ENCODE measurements at regions not wholly inside any gene's neighbourhood (a gene's known extent, or its start where the extent isn't known, plus 50 kb on each side); places are given as distances from the start of the nearest gene placed in this dataset.

GRCh38 chr9:12874395-12874794, 99.6 kb downstream of the LURAP1L start:
- Histone ChIP-seq H3K27me3 (ENCODE audit: control insufficient read depth in 3 of 3, insufficient read depth in 3 of 3, low read length in 2 of 3) (no peaks in the 10 kb centered on the region), H3K9ac (ENCODE audit: insufficient read depth in 1 of 2, low read length in 2 of 2) (no peak overlapping the region), H3K9me3 (ENCODE audit: control insufficient read depth in 4 of 4, insufficient read depth in 3 of 4, low read length in 3 of 4) (peaks cover 0 to 2% (median 0%) of the 10 kb centered on the region in 4 donors), H3K4me1 (ENCODE audit: control insufficient read depth in 5 of 5, insufficient read depth in 5 of 5, low read length in 5 of 5) (peaks cover 0 to 5% (median 0%) of the 10 kb centered on the region in 5 donors), H3K36me3 (ENCODE audit: control insufficient read depth in 4 of 4, insufficient read depth in 4 of 4, low read length in 4 of 4) (no peaks in the 10 kb centered on the region), H3K27ac (ENCODE audit: low read depth in 1 of 2, low read length in 1 of 2) (no peak overlapping the region), H3K4me3 (no peak overlapping the region)
- ATAC-seq (ENCODE audit: insufficient read depth, low FRiP score): no peak
- DNase-seq: no peak
- TF ChIP-seq CTCF (IDR thresholded peaks at IDR 0.05; ENCODE audit: control extremely low read depth, extremely low read depth): no peak
- WGBS, 2 donors: 78 to 85% methylated on average over 3 of the region's 3 CpGs

GRCh38 chr9:12875191-12875590, 100.4 kb downstream of the LURAP1L start:
- peaks cover 0 to 5% (median 0%) of the 10 kb centered on the region in 5 donors for H3K4me1 ChIP-seq (ENCODE audit: control insufficient read depth in 5 of 5, insufficient read depth in 5 of 5, low read length in 5 of 5)
- ATAC-seq (ENCODE audit: insufficient read depth, low FRiP score): no peak

GRCh38 chr9:12876872-12877271, 102.1 kb downstream of the LURAP1L start:
- Histone ChIP-seq H3K4me3 (no peak overlapping the region), H3K27ac (ENCODE audit: low read depth in 1 of 2, low read length in 1 of 2) (peak overlapping the region in 1 of 2 donors; percentile 16), H3K27me3 (ENCODE audit: control insufficient read depth in 3 of 3, insufficient read depth in 3 of 3, low read length in 2 of 3) (no peaks in the 10 kb centered on the region), H3K4me1 (ENCODE audit: control insufficient read depth in 5 of 5, insufficient read depth in 5 of 5, low read length in 5 of 5) (peaks cover 0 to 18% (median 5%) of the 10 kb centered on the region in 5 donors), H3K9ac (ENCODE audit: insufficient read depth in 1 of 2, low read length in 2 of 2) (no peak overlapping the region), H3K9me3 (ENCODE audit: control insufficient read depth in 4 of 4, insufficient read depth in 3 of 4, low read length in 3 of 4) (peaks cover 0 to 1% (median 0%) of the 10 kb centered on the region in 4 donors), H3K36me3 (ENCODE audit: control insufficient read depth in 4 of 4, insufficient read depth in 4 of 4, low read length in 4 of 4) (no peaks in the 10 kb centered on the region)
- WGBS, 2 donors: 44 to 47% methylated on average over 2 of the region's 2 CpGs
- ATAC-seq (ENCODE audit: insufficient read depth, low FRiP score): no peak
- DNase-seq: no peak
- TF ChIP-seq CTCF (IDR thresholded peaks at IDR 0.05; ENCODE audit: control extremely low read depth, extremely low read depth): no peak

More at GRCh38 chr9:12875191-12875590, 100.4 kb downstream of the LURAP1L start:
- Histone ChIP-seq H3K9me3 (ENCODE audit: control insufficient read depth in 4 of 4, insufficient read depth in 3 of 4, low read length in 3 of 4) (peaks cover 0 to 2% (median 0%) of the 10 kb centered on the region in 4 donors), H3K4me3 (no peak overlapping the region), H3K27ac (ENCODE audit: low read depth in 1 of 2, low read length in 1 of 2) (no peak overlapping the region), H3K27me3 (ENCODE audit: control insufficient read depth in 3 of 3, insufficient read depth in 3 of 3, low read length in 2 of 3) (no peaks in the 10 kb centered on the region), H3K9ac (ENCODE audit: insufficient read depth in 1 of 2, low read length in 2 of 2) (no peak overlapping the region), H3K36me3 (ENCODE audit: control insufficient read depth in 4 of 4, insufficient read depth in 4 of 4, low read length in 4 of 4) (no peaks in the 10 kb centered on the region)
- no peak for TF ChIP-seq CTCF (IDR thresholded peaks at IDR 0.05; ENCODE audit: control extremely low read depth, extremely low read depth)
- DNase-seq: no peak

GRCh38 chr9:12878351-12878978, 103.6 kb downstream of the LURAP1L start:
- H3K9ac ChIP-seq (ENCODE audit: insufficient read depth in 1 of 2, low read length in 2 of 2): no peak overlapping the region

More at GRCh38 chr9:12878351-12878978, 103.6 kb downstream of the LURAP1L start:
- 40 to 42% methylated on average over 5 of the region's 5 CpGs for WGBS, 2 donors
- Histone ChIP-seq H3K27me3 (ENCODE audit: control insufficient read depth in 3 of 3, insufficient read depth in 3 of 3, low read length in 2 of 3) (no peaks in the 10 kb centered on the region), H3K4me1 (ENCODE audit: control insufficient read depth in 5 of 5, insufficient read depth in 5 of 5, low read length in 5 of 5) (peaks cover 0 to 26% (median 5%) of the 10 kb centered on the region in 5 donors), H3K9me3 (ENCODE audit: control insufficient read depth in 4 of 4, insufficient read depth in 3 of 4, low read length in 3 of 4) (no peaks in the 10 kb centered on the region), H3K27ac (ENCODE audit: low read depth in 1 of 2, low read length in 1 of 2) (no peak overlapping the region), H3K36me3 (ENCODE audit: control insufficient read depth in 4 of 4, insufficient read depth in 4 of 4, low read length in 4 of 4) (no peaks in the 10 kb centered on the region), H3K4me3 (no peak overlapping the region)
- no peak for TF ChIP-seq CTCF (IDR thresholded peaks at IDR 0.05; ENCODE audit: control extremely low read depth, extremely low read depth)
- no peak for ATAC-seq (ENCODE audit: insufficient read depth, low FRiP score)
- DNase-seq: no peak

Measured in lung (tissue), 11 donors.